GM23338 (cell line): ENCODE measurements at regions not wholly inside any gene's neighbourhood (a gene's known extent, or its start where the extent isn't known, plus 50 kb on each side); places are given as distances from the start of the nearest gene placed in this dataset.

Source experiments
- ATAC-seq: fragments of 200-7000 bp; cut with Tn5 transposase; 3 replicates; pipeline ENCODE4 v1.9.1; 2020
- DNase-seq: peaks from one replicate; pipeline ENCODE4 v3.0.0-alpha.2; 2015; ENCODE audit warnings: low spot score
- H2AFZ ChIP-seq: fragments of 200-600 bp; sonication (generic); 2 replicates; pipeline ENCODE4 v1.8.0; 2016; ENCODE audit warnings: antibody characterized with exemption, mild to moderate bottlenecking, moderate library complexity
- H3F3A ChIP-seq: fragments of 200-600 bp; sonication (generic); replicated peaks from 2 replicates; pipeline ENCODE4 v1.8.0; 2017; ENCODE audit warnings: antibody characterized with exemption, mixed run types, low read depth
- H3K27ac ChIP-seq: fragments of 200-600 bp; sonication (generic); 2 replicates; pipeline ENCODE4 v1.6.1; 2016; ENCODE audit warnings: low read depth
- H3K27me3 ChIP-seq: fragments of 200-600 bp; sonication (generic); 2 replicates; pipeline ENCODE4 v1.8.0; 2016; ENCODE audit warnings: mild to moderate bottlenecking, mixed run types, moderate library complexity; ENCODE audit not compliant: insufficient read depth
- H3K36me3 ChIP-seq: fragments of 200-600 bp; sonication (generic); 2 replicates; pipeline ENCODE4 v1.8.0; 2016; ENCODE audit warnings: mild to moderate bottlenecking; ENCODE audit not compliant: insufficient read depth
- H3K4me1 ChIP-seq: fragments of 200-600 bp; sonication (generic); 2 replicates; pipeline ENCODE4 v1.8.0; 2016; ENCODE audit warnings: mild to moderate bottlenecking, moderate library complexity; ENCODE audit not compliant: insufficient read depth
- H3K4me2 ChIP-seq: fragments of 200-600 bp; sonication (generic); 2 replicates; pipeline ENCODE4 v1.7.1; 2017; ENCODE audit warnings: mixed run types
- H3K4me3 ChIP-seq: fragments of 200-600 bp; sonication (generic); 2 replicates; pipeline ENCODE4 v1.6.1; 2016; ENCODE audit warnings: mixed run types
- H3K79me2 ChIP-seq: fragments of 200-600 bp; sonication (generic); replicated peaks from 2 replicates; pipeline ENCODE4 v1.8.0; 2017; ENCODE audit warnings: mild to moderate bottlenecking; ENCODE audit not compliant: insufficient read depth
- H3K9me2 ChIP-seq: fragments of 200-600 bp; sonication (generic); 2 replicates; pipeline ENCODE4 v1.8.0; 2017; ENCODE audit not compliant: insufficient read depth
- H4K20me1 ChIP-seq: fragments of 200-600 bp; sonication (generic); replicated peaks from 2 replicates; pipeline ENCODE4 v1.8.0; 2017; ENCODE audit warnings: mild to moderate bottlenecking; ENCODE audit not compliant: insufficient read depth
- H3K27ac Mint-ChIP-seq: 2 replicates; pipeline ENCODE4 v1.8.0; 2020; ENCODE audit warnings: inconsistent platforms, mild to moderate bottlenecking, moderate library complexity, mixed read lengths
- H3K27me3 Mint-ChIP-seq: 3 replicates; pipeline ENCODE4 v1.8.0; 2022; ENCODE audit warnings: low read depth, mild to moderate bottlenecking, moderate library complexity, mixed read lengths, inconsistent platforms; ENCODE audit not compliant: insufficient read depth, poor library complexity
- H3K36me3 Mint-ChIP-seq: 3 replicates; pipeline ENCODE4 v1.8.0; 2021; ENCODE audit warnings: low read depth, mild to moderate bottlenecking, inconsistent platforms, moderate library complexity, mixed read lengths
- H3K4me1 Mint-ChIP-seq: 3 replicates; pipeline ENCODE4 v1.8.0; 2020; ENCODE audit warnings: mild to moderate bottlenecking, inconsistent platforms, mixed read lengths
- H3K4me3 Mint-ChIP-seq: 3 replicates; pipeline ENCODE4 v1.8.0; 2021; ENCODE audit warnings: moderate library complexity, mild to moderate bottlenecking, inconsistent platforms, mixed read lengths
- H3K9me3 Mint-ChIP-seq: 3 replicates; pipeline ENCODE4 v1.8.0; 2020; ENCODE audit warnings: moderate library complexity, mild to moderate bottlenecking, inconsistent platforms, mixed read lengths
- CREB1 ChIP-seq: fragments of 250-450 bp; sonication (Bioruptor Pico); IDR thresholded peaks from 2 replicates; pipeline ENCODE4 v1.5.0; 2020; ENCODE audit warnings: low read depth, mild to moderate bottlenecking, moderate library complexity
- ETS1 ChIP-seq: IDR thresholded peaks from 2 replicates; pipeline ENCODE4 v1.6.1; 2016; ENCODE audit warnings: antibody characterized with exemption
- EZH2 ChIP-seq: fragments of 200-600 bp; sonication (generic); IDR thresholded peaks from one replicate; pipeline ENCODE4 v1.8.0; 2017; ENCODE audit warnings: antibody characterized with exemption, mild to moderate bottlenecking, low read depth; ENCODE audit not compliant: unreplicated experiment
- EZH2phosphoT487 ChIP-seq: fragments of 200-600 bp; sonication (generic); IDR thresholded peaks from one replicate; pipeline ENCODE4 v1.8.1; 2018; ENCODE audit warnings: antibody characterized with exemption; ENCODE audit not compliant: unreplicated experiment
- JUNB ChIP-seq: IDR thresholded peaks from one replicate; pipeline ENCODE4 v1.6.1; 2016; ENCODE audit warnings: antibody characterized with exemption; ENCODE audit not compliant: unreplicated experiment
- NANOG ChIP-seq: IDR thresholded peaks from 2 replicates; pipeline ENCODE4 v1.6.1; 2016; ENCODE audit warnings: antibody characterized with exemption, borderline replicate concordance
- POLR2AphosphoS5 ChIP-seq: IDR thresholded peaks from 2 replicates; pipeline ENCODE4 v1.6.1; 2016; ENCODE audit warnings: antibody characterized with exemption, low read depth
- REST ChIP-seq: IDR thresholded peaks from one replicate; pipeline ENCODE4 v1.6.1; 2018; ENCODE audit warnings: antibody characterized with exemption; ENCODE audit not compliant: unreplicated experiment
- STAT1 ChIP-seq: IDR thresholded peaks from one replicate; pipeline ENCODE4 v1.6.1; 2016; ENCODE audit warnings: antibody characterized with exemption; ENCODE audit not compliant: unreplicated experiment
- ZNF114 ChIP-seq: fragments of 250-450 bp; sonication (Bioruptor Pico); IDR thresholded peaks from 2 replicates; pipeline ENCODE4 v1.5.0; 2020; ENCODE audit warnings: mild to moderate bottlenecking, moderate library complexity
- ZNF331 ChIP-seq: fragments of 250-450 bp; sonication (Bioruptor Pico); IDR thresholded peaks from 2 replicates; pipeline ENCODE4 v1.5.0; 2020; ENCODE audit warnings: low read depth, mild to moderate bottlenecking, moderate library complexity

DNA sequence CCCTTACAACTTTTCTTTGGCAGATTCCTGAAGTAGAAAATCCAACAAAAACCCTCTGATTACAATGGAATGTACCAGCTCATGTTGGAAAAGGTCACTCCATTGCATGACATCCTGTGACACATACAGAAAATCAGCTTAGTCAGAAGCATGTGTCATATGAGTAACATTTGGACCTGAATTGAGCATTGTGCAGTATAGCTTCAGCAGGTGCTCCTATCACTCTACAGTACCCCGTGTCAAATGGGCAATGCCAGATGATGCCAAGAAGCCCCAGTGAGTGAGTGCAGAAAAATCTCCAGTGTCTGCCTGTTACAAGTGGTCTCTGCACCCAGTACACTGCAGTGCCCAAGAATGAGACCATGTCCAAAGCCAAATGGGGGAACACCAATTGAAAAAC, 129.7 kb upstream of the RUNX1 start:
- TF ChIP-seq REST (no peak), ETS1 (no peak), NANOG (no peak), ZNF331 (CRISPR knock-in tag) (no peak), CREB1 (CRISPR knock-in tag) (no peak), STAT1 (no peak)
- no peaks in the 10 kb centered on the region for H3K79me2 ChIP-seq
- no peaks in the 10 kb centered on the region for H3K4me1 ChIP-seq
- H3K9me2 ChIP-seq: peaks cover 10% of the 10 kb centered on the region; the same call in 1 of the 2 replicates
- H3K27ac ChIP-seq: no peak overlapping the region
- H3K4me3 ChIP-seq: no peak overlapping the region
- ATAC-seq (no peak), DNase-seq (no peak)
- Mint-ChIP-seq H3K27ac (no peak overlapping the region), H3K9me3 (peaks cover 3% of the 10 kb centered on the region; the same call in 1 of the 3 replicates), H3K27me3 (no peaks in the 10 kb centered on the region), H3K4me3 (no peak overlapping the region), H3K4me1 (no peaks in the 10 kb centered on the region), H3K36me3 (no peaks in the 10 kb centered on the region)
- H3K4me2 ChIP-seq: no peak overlapping the region
- no peaks in the 10 kb centered on the region for H4K20me1 ChIP-seq
- H3K36me3 ChIP-seq: no peaks in the 10 kb centered on the region
- H2AFZ ChIP-seq: no peak overlapping the region
- H3F3A ChIP-seq: no peaks in the 10 kb centered on the region
- H3K27me3 ChIP-seq: no peaks in the 10 kb centered on the region

DNA sequence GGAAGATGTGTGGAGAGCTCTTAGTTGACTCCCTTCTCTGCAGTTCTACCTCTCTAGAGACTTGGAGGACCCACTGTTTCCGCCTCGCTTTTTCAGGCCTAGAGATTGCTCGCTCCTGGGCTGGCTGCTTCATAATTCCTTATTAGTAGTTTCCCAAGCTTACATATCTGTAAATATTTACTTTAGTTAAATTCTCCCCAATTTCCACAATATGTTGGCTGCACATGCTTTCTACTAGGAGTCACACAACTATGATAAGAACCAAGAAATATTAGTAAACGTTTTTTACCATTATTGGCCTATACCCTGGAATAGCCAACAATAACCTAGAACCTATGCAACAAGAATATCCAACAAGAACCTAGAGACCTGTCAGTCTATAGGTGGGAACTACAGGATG, 129.0 kb upstream of the RUNX1 start:
- DNase-seq: no peak
- Mint-ChIP-seq H3K27me3 (no peaks in the 10 kb centered on the region), H3K4me1 (no peaks in the 10 kb centered on the region), H3K4me3 (no peak overlapping the region), H3K36me3 (no peaks in the 10 kb centered on the region), H3K27ac (no peak overlapping the region), H3K9me3 (peaks cover 3% of the 10 kb centered on the region; the same call in 1 of the 3 replicates)
- no peak for ATAC-seq
- Histone ChIP-seq H4K20me1 (no peaks in the 10 kb centered on the region), H3K27me3 (no peaks in the 10 kb centered on the region), H3K36me3 (no peaks in the 10 kb centered on the region), H3K4me2 (no peak overlapping the region), H3K79me2 (no peaks in the 10 kb centered on the region), H3K27ac (no peak overlapping the region), H2AFZ (no peak overlapping the region), H3K4me3 (no peak overlapping the region), H3F3A (no peaks in the 10 kb centered on the region), H3K4me1 (no peaks in the 10 kb centered on the region), H3K9me2 (peaks cover 10% of the 10 kb centered on the region; the same call in 1 of the 2 replicates)
- TF ChIP-seq ZNF114 (CRISPR knock-in tag): no peak
- no peak for TF ChIP-seq EZH2
- TF ChIP-seq JUNB: no peak
- TF ChIP-seq ZNF331 (CRISPR knock-in tag): no peak
- TF ChIP-seq POLR2AphosphoS5: no peak
- no peak for TF ChIP-seq ETS1
- no peak for TF ChIP-seq CREB1 (CRISPR knock-in tag)
- TF ChIP-seq NANOG: no peak
- no peak for TF ChIP-seq STAT1
- no peak for TF ChIP-seq EZH2phosphoT487
